SIG-M5 treated with dmso at 0.1 percent for 504 hours (cell line): ENCODE measurements at regions not wholly inside any gene's neighbourhood (a gene's known extent, or its start where the extent isn't known, plus 50 kb on each side); places are given as distances from the start of the nearest gene placed in this dataset.
A peak's percentile ranks its signal among the peaks of the same experiment; 100 is the strongest.

ENCODE experiments used
- DNase-seq: peaks from one replicate; lab custom pipeline; 2025; ENCODE audit not compliant: unreplicated experiment; lab: John Stamatoyannopoulos, UW

DNA sequence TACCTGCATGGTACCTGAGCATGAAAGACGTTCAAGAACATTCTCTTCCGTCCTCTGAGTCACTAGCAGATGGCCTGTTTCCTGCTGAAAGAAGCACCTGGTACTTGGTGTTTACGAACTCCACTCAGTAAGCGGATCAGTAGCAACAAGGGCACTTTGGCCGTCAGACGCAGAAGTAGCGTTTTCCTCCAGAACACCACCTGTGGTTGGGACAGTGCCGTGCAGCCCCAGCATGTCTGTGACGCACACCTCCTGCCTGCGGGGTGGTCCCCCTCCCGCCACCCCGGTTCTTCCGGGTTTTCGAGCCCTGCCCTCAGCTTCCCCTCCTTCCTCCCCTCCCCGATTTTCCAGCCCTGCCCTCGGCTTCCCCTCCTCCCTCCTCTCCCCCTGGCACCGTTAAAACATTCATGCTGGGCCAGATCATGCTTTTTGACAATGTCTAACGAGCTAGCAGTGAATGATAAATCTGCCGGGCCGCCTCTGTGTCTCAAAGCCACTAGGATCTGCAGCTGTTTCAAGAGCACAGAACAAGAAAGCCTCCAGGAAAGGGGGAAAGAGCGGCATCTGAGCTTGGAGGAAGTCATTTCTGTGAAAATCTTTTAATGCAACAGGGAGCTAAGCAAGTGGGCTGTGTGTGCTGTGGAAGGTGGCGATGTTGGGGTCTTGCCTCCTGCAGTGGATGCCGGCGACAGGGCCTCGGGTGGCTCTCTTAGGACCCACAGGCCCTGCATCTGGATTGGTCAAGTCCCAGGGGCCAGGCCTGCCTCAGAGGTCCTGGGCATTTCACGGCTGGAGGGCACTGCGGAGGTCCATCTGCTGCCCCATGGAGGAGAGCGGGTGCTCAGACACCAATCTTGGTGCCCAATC, 207.9 kb downstream of the ERMARD start:
- no peak for DNase-seq

GRCh38 chr6:169958510-169958909, 207.1 kb downstream of the ERMARD start:
- DNase-seq, result no peak

- no peak for DNase-seq
Measured at GRCh38 chr6:169957351-169957963, 206.0 kb downstream of the ERMARD start.

DNA sequence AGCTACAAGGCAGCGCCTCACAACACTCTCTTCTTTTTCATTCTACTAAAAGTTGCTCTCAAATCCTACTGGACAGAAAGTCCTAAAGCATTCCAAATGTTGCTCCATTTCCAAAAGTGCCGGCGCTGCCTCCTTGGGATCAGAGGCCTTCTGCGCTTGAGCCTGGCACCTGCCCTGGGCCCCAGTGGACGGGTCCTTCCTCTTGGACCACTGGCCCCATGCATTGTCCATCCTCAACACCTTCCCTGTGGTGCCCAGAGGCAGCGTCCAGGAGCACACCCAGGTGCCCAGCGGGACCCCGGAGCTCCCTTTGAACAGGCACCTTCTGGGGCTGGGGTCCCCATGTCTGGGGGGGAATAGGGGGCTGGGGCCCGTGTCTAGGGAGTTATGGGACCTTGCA, 205.2 kb downstream of the ERMARD start:
- no peak for DNase-seq

DNA sequence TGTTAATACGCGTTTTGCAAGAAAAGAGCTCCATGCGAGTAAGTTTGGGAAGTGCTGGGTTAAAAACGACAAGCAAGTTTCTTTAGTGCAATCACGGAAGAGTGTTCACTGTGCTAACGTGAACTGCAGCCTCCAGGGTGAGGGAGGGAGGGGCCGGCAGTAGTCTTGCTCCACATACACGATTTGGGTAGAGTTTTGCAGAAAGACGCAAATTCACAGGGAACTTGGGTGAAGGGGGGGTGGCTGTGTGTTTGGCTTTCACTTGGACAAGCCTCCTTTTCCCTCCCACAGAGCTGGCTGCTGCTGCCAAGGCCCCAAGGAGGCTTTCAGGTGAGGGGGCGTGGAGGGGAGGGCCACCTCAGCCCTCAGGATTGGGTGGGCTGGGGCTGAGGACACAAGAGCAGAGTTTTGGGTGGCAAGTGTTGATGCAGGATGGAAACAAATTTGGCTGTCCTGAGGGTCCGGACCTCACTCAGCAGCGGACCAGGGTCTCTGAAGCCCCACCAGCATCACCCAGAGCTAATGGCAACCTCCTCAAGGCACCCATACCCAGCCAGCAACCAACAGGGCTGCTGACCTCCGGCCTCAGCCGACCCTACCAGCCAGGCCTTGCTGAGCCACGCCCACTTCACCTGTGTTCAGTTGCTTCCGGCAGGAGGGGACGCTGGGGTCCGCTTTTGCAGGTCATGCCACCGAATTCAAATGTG, 204.5 kb downstream of the ERMARD start:
- peak; percentile 13 for DNase-seq

DNA sequence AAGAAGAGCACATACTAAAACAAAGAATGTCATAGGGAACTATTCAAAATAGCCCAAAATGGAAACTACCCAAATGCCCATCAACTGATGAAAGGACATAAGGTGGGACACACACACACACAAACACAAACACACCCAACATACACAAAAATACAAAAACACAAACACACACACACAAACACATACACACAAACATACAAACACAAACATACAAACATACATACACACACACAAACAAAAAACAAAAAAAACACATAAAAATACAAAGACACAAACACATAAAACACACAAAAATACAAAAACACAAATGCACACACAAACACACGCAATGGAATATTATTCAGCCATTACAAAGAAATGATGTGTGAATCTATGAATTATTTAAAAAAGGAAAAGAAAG, 203.6 kb downstream of the ERMARD start:
- no peak for DNase-seq

- no peak for DNase-seq
Measured at GRCh38 chr6:169953686-169954085, 202.3 kb downstream of the ERMARD start.

DNA sequence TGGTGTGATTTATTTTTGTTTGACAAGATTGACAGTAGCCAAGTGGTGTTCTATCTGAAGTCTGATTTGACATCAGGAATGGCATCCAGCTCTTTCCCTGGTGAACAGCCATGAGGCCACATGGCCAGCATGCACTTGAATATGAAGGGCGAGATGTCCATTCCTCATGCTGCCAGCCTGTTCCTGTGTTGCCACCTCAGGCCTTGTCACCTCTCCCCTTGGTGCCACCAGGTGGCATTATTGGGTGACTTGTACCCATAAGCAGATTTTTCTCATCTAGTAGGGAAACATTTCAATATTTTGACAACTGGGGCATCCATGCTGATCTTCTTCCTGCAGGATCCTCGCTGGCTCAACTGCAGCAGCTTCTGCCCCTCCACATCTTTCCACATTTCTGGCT, 199.1 kb downstream of the ERMARD start:
- DNase-seq, result peak; percentile 10

DNA sequence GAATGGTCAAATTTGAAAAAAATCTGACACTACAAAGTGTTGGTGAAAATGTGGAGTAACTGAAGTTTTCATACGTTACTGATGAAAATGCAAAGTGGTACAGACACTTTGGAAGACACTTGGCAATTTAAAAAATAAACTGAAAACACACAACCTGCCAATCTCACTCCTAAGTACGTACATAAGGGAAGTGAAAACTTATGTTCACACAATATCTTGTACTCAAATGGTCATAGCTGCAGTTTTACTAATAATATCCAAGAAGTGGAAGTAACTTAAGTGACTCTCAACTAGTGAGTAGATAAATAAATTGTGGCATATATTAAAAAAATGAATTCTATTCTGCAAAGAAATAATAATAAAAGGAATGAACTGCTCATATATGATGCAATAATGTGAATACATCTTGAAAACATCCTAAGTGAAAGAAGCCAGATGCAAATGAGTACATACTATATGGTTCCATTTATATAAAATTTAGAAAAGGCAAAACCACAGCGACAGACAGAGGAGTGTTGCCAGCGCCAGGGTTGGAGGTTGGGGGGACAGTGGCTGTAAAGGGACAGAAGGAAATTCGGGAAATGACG, 198.2 kb downstream of the ERMARD start:
- DNase-seq, result no peak

DNA sequence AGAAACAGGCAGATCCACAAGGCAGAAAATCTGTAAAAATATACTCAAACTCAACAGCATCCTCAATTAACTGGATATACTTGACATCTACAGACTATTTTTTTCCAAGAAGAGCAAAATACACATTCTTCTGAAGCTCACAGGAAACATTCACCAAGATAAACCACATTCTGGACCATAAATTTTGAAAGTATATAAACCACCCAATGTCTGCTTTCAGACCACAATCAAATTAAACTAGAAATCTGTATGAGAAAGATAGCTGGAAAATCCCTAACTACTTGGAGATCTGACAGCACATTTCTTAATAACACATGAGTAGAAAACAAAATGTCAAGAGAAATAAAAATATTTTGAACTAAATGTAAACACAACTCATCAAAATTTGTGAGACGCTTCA, 195.5 kb downstream of the ERMARD start:
- no peak for DNase-seq

GRCh38 chr6:169945117-169945516, 193.7 kb downstream of the ERMARD start:
- no peak for DNase-seq

GRCh38 chr6:169944415-169944814, 193.0 kb downstream of the ERMARD start:
- no peak for DNase-seq

DNA sequence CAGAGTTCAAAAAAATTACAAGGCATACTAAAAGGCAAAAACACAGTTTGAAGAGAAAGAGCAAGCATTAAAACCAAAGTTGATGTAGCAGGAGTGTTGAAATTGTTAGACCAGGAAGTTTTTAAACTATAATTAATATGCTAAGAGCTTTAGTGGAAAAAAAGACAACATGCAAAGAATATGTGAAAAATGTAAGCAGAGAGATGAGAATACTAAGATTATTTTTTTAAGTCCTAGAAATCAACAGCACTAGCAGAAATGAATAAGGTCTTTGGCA, 192.6 kb downstream of the ERMARD start:
- no peak for DNase-seq

DNA sequence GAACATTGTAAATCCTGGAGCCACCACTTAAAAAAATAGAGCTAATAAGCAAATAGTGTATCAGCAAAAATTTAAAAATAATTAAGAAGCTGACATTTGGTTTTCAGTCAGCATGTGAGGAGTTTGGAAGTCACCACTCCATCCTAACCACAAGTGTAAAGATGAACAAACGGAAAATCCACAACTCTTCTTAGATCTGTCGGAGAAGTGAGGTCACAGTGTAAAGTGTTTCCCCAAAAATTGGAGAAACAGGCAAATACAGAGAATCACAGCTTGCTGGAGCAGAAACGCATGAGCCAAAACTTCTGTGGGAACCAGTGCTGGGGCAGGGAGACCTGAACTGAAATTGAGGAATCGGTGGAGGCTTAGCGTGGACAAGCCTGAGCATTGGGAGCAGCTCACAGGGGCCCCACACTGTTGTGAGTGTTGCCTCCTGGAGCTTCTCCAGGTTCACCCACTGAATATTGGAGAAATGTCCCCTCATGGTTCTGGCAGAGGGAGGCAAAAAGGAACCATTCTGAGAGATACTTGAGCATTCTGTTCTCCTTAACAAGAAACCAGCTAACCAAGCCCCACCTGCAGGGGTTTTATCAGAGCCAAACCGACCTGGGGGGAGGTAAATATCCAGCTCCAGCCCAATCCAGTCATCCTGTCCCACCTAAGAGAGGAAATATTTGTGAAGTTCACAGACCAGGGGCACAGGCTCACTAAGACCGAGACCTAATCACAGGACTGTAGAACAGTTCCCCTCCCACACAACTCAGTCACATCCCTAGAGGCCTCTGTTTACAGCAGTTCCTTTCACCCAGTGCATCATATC, 192.0 kb downstream of the ERMARD start:
- DNase-seq, result no peak

DNA sequence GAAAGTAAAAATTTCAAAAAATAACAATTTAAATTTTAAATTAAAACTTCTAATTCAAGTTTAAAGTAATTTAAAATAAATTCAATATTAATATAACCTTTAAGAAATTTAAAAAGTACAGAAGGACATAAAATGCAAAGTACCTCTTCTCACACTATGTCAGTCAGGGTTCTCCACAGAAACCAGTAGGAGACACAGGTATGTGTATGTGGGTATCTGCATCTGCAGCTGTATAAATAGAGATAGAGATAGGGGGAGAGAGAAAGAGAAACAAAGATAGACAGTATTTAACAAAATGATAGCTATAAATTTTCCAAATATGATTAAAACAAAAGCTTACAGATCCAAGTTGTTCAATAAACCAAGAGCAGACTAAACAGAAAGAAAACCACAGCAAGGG, 190.8 kb downstream of the ERMARD start:
- no peak for DNase-seq

GRCh38 chr6:169940481-169941271, 189.3 kb downstream of the ERMARD start:
- no peak for DNase-seq

DNA sequence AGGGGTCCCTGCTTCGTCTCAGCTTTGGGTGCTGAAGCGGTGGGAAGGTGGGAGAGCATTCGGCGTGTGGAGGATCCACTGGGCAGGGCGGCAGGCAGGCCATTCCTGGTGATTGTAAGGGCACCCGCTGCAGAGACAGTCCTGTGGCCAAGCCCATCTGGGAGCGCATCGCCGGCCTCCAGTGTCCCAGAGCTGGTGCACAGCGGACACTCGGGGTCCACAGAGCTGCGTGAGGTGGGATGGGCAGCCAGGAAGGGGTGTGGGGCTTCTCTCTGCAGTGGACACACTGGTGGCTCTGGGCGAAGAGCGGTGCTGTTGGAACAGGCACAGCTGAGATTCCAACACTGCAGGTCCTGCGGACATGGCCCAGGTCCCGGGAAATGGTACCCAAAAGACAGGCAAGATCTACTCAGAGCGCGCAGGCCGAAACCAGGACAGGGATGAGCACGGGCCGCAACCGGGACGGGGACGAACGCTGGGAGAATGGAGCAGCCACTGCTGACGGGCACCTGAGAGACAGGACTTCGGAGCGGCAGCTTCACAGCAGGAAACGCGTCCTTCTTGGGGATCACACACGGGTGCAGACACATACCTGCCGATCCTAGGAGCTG, 188.2 kb downstream of the ERMARD start:
- no peak for DNase-seq

GRCh38 chr6:169938731-169939130, 187.3 kb downstream of the ERMARD start:
- DNase-seq, result no peak

- DNase-seq, result no peak
Measured at GRCh38 chr6:169938262-169938701, 186.9 kb downstream of the ERMARD start.
